GM18502 (cell line): ENCODE measurements at regions not wholly inside any gene's neighbourhood (a gene's known extent, or its start where the extent isn't known, plus 50 kb on each side); places are given as distances from the start of the nearest gene placed in this dataset.
"Not testable (repeated sequence)": the region's sequence is repeated elsewhere in the genome, so short reads cannot be mapped to it uniquely, and the experiment has no call there.

ENCODE experiments used
- ATAC-seq: cut with Tn5 transposase; IDR thresholded peaks from one replicate; pipeline ENCODE4 v1.9.1; 2021; ENCODE audit warnings: mild to moderate bottlenecking; ENCODE audit not compliant: unreplicated experiment, poor library complexity

GRCh38 chr5:67730917-67731474, 484.6 kb upstream of the PIK3R1 start:
- ATAC-seq: no peak

- no peak for ATAC-seq
These were observed 487.1 kb upstream of the PIK3R1 start for GRCh38 chr5:67728326-67728890.

GRCh38 chr5:67725604-67726003, 490.0 kb upstream of the PIK3R1 start:
- no peak for ATAC-seq

GRCh38 chr5:67724412-67725135, 491.0 kb upstream of the PIK3R1 start:
- ATAC-seq: no peak

- ATAC-seq: no peak
These were observed 491.7 kb upstream of the PIK3R1 start for GRCh38 chr5:67723873-67724272.

- not testable (repeated sequence) for ATAC-seq
These were observed 493.0 kb upstream of the PIK3R1 start for GRCh38 chr5:67722582-67722981.

GRCh38 chr5:67720162-67720772, 495.3 kb upstream of the PIK3R1 start:
- no peak for ATAC-seq

- ATAC-seq: no peak
These were observed 505.4 kb upstream of the CD180 start for GRCh38 chr5:67702008-67702407.

- no peak for ATAC-seq
These were observed 503.0 kb upstream of the CD180 start for GRCh38 chr5:67699560-67699959.

- no peak for ATAC-seq
These were observed 499.8 kb upstream of the CD180 start for GRCh38 chr5:67696446-67696845.

GRCh38 chr5:67695369-67695768, 498.8 kb upstream of the CD180 start:
- no peak for ATAC-seq

GRCh38 chr5:67694810-67695191, 498.2 kb upstream of the CD180 start:
- ATAC-seq: no peak

GRCh38 chr5:67693956-67694809, 497.6 kb upstream of the CD180 start:
- no peak for ATAC-seq

GRCh38 chr5:67686746-67687145, 490.1 kb upstream of the CD180 start:
- ATAC-seq: no peak

GRCh38 chr5:67681703-67682102, 485.1 kb upstream of the CD180 start:
- ATAC-seq: no peak

GRCh38 chr5:67680099-67680498, 483.5 kb upstream of the CD180 start:
- ATAC-seq: no peak

GRCh38 chr5:67679184-67679841, 482.7 kb upstream of the CD180 start:
- ATAC-seq: no peak

- ATAC-seq: no peak
These were observed 482.0 kb upstream of the CD180 start for GRCh38 chr5:67678594-67678993.

- ATAC-seq: no peak
These were observed 480.9 kb upstream of the CD180 start for GRCh38 chr5:67677422-67677970.

GRCh38 chr5:67676863-67677262, 480.3 kb upstream of the CD180 start:
- no peak for ATAC-seq
